ENCODE measurements at regions not wholly inside any gene's neighbourhood (a gene's known extent, or its start where the extent isn't known, plus 50 kb on each side); places are given as distances from the start of the nearest gene placed in this dataset.

DNA sequence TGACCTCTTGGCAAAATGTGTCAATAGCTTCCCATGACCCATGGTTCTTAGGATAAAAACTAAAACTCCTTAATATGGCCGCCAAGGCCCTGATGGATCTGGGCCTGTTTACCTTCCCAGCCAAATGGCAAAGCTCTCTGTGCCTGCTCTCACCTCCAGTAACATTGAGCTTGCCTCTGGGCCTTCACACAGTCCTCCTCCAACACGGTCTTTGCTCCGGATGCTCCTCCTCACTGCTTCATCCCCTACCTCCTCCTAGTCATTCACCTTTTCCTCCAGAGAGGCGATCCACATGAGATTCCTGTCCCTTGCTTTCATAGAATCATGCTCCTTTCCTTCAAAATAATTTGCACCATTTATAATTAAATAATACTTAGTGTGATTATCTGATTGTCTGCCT, 172.3 kb upstream of the AFDN start:
- TF ChIP-seq, protein P1, sequence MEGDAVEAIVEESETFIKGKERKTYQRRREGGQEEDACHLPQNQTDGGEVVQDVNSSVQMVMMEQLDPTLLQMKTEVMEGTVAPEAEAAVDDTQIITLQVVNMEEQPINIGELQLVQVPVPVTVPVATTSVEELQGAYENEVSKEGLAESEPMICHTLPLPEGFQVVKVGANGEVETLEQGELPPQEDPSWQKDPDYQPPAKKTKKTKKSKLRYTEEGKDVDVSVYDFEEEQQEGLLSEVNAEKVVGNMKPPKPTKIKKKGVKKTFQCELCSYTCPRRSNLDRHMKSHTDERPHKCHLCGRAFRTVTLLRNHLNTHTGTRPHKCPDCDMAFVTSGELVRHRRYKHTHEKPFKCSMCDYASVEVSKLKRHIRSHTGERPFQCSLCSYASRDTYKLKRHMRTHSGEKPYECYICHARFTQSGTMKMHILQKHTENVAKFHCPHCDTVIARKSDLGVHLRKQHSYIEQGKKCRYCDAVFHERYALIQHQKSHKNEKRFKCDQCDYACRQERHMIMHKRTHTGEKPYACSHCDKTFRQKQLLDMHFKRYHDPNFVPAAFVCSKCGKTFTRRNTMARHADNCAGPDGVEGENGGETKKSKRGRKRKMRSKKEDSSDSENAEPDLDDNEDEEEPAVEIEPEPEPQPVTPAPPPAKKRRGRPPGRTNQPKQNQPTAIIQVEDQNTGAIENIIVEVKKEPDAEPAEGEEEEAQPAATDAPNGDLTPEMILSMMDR (IDR thresholded peaks at IDR 0.05): no peak
- no peak for TF ChIP-seq EP300 (IDR thresholded peaks at IDR 0.05)
- no peak for TF ChIP-seq POLR2A (IDR thresholded peaks at IDR 0.05)
- no peak for TF ChIP-seq POLR2AphosphoS5 (IDR thresholded peaks at IDR 0.05)
